PC-9 (cell line): ENCODE measurements at regions not wholly inside any gene's neighbourhood (a gene's known extent, or its start where the extent isn't known, plus 50 kb on each side); places are given as distances from the start of the nearest gene placed in this dataset.

Experiments used
- BruUV-seq: library from RNA; stranded (reverse); fragments of 400-500 nt; replicated peaks from 2 replicates; lab custom pipeline; 2021; lab: Mats Ljungman, UMichigan
- CTCF ChIA-PET: fragments of 300-600 bp; sonication (Branson Sonifier 250); formaldehyde crosslinking; loops from one replicate; lab custom pipeline; 2022; ENCODE audit warnings: antibody characterized with exemption; lab: Charles Lee
- POLR2A ChIA-PET: fragments of 300-600 bp; sonication (Branson Sonifier 250); formaldehyde crosslinking; loops from one replicate; lab custom pipeline; 2022; ENCODE audit warnings: antibody characterized with exemption; ENCODE audit not compliant: unreplicated experiment; lab: Charles Lee
- DNase-seq, 2 experiments: peaks; one replicate each; pipeline versions ENCODE4 v3.0.0 to v3.0.0-alpha.2; 2015 to 2022; ENCODE audit warnings: mixed read lengths in 1 of 2
- H2AFZ ChIP-seq: fragments of 200-600 bp; sonication (generic); 2 replicates; pipeline ENCODE4 v1.8.1; 2017; ENCODE audit warnings: antibody characterized with exemption
- H3F3A ChIP-seq: fragments of 200-600 bp; sonication (generic); 2 replicates; pipeline ENCODE4 v1.8.1; 2017; ENCODE audit warnings: antibody characterized with exemption, mild to moderate bottlenecking, low read depth; ENCODE audit not compliant: insufficient read depth
- H3K27ac ChIP-seq: fragments of 200-600 bp; sonication (generic); 2 replicates; pipeline ENCODE4 v1.6.1; 2016; ENCODE audit warnings: mixed run types
- H3K27me3 ChIP-seq: fragments of 200-600 bp; sonication (generic); 2 replicates; pipeline ENCODE4 v1.6.1; 2016; ENCODE audit warnings: low read depth, mixed run types; ENCODE audit not compliant: insufficient read depth
- H3K36me3 ChIP-seq: fragments of 200-600 bp; sonication (generic); 2 replicates; pipeline ENCODE4 v1.6.1; 2016; ENCODE audit warnings: low read depth, mixed run types
- H3K4me1 ChIP-seq: fragments of 200-600 bp; sonication (generic); replicated peaks from 2 replicates; pipeline ENCODE4 v1.6.1; 2016; ENCODE audit warnings: mixed run types; ENCODE audit not compliant: insufficient read depth
- H3K4me2 ChIP-seq: fragments of 200-600 bp; sonication (generic); 2 replicates; pipeline ENCODE4 v1.6.1; 2017; ENCODE audit warnings: mixed run types
- H3K4me3 ChIP-seq: fragments of 200-600 bp; sonication (generic); 2 replicates; pipeline ENCODE4 v1.6.1; 2016; ENCODE audit warnings: mixed run types
- H3K79me2 ChIP-seq: fragments of 200-600 bp; sonication (generic); 2 replicates; pipeline ENCODE4 v1.6.1; 2017; ENCODE audit warnings: low read depth, mixed run types
- H3K9me2 ChIP-seq: fragments of 200-600 bp; sonication (generic); 2 replicates; pipeline ENCODE4 v1.8.1; 2017; ENCODE audit warnings: mild to moderate bottlenecking; ENCODE audit not compliant: insufficient read depth
- H3K9me3 ChIP-seq: fragments of 200-600 bp; sonication (generic); 2 replicates; pipeline ENCODE4 v1.8.1; 2016; ENCODE audit warnings: low read depth; ENCODE audit not compliant: insufficient read depth
- H4K20me1 ChIP-seq: fragments of 200-600 bp; sonication (generic); 2 replicates; pipeline ENCODE4 v1.8.1; 2017; ENCODE audit not compliant: insufficient read depth
- EZH2 ChIP-seq: fragments of 200-600 bp; sonication (generic); IDR thresholded peaks from 2 replicates; pipeline ENCODE4 v1.8.0; 2017; ENCODE audit warnings: antibody characterized with exemption, low read depth
- intact Hi-C: fragments of 100-400 bp; cut with micrococcal nuclease; formaldehyde crosslinking; loops from one replicate; pipeline ENCODE4 v1.10.0; 2022; ENCODE audit not compliant: unreplicated experiment
- TF ChIP-seq, protein P1 (sequence below): fragments of 200-600 bp; sonication (generic); conservative IDR thresholded peaks from 2 replicates; pipeline ENCODE4 v1.6.1; 2017; ENCODE audit warnings: mixed run types, antibody characterized with exemption, mild to moderate bottlenecking, moderate library complexity

DNA sequence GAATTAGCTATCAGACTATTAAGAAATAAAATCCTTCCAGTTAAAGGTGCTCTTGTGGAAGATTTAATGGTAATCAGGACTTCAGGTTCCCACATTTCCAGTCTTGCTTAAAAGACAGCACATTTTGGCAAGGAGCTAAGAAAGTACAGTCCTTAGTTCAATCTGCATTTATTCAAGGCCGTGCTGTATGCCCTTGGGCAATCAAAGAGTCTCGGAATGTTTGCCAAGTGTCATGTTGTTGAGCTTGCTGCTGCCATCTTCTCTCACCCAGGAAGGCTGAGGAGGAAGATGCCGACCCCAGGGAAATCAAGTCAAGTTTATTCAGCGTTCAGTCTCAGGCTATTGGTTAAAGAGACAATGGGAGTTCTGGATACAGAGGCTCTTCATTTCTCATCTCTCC, 388.1 kb upstream of the IGFBP7 start:
- Histone ChIP-seq H3K4me1 (no peaks in the 10 kb centered on the region), H3K79me2 (no peaks in the 10 kb centered on the region), H3K9me2 (no peaks in the 10 kb centered on the region), H3K4me2 (no peak overlapping the region), H3K27ac (no peak overlapping the region), H4K20me1 (no peaks in the 10 kb centered on the region), H3K36me3 (no peaks in the 10 kb centered on the region), H2AFZ (no peak overlapping the region), H3F3A (no peaks in the 10 kb centered on the region), H3K4me3 (no peak overlapping the region), H3K27me3 (no peaks in the 10 kb centered on the region), H3K9me3 (no peaks in the 10 kb centered on the region)
- intact Hi-C loops: no loop called here
- POLR2A ChIA-PET: no interaction called here
- BruUV-seq: no TSS peak
- DNase-seq: no peak
- CTCF ChIA-PET: no interaction called here
- TF ChIP-seq, protein P1, sequence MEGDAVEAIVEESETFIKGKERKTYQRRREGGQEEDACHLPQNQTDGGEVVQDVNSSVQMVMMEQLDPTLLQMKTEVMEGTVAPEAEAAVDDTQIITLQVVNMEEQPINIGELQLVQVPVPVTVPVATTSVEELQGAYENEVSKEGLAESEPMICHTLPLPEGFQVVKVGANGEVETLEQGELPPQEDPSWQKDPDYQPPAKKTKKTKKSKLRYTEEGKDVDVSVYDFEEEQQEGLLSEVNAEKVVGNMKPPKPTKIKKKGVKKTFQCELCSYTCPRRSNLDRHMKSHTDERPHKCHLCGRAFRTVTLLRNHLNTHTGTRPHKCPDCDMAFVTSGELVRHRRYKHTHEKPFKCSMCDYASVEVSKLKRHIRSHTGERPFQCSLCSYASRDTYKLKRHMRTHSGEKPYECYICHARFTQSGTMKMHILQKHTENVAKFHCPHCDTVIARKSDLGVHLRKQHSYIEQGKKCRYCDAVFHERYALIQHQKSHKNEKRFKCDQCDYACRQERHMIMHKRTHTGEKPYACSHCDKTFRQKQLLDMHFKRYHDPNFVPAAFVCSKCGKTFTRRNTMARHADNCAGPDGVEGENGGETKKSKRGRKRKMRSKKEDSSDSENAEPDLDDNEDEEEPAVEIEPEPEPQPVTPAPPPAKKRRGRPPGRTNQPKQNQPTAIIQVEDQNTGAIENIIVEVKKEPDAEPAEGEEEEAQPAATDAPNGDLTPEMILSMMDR: no peak
- TF ChIP-seq EZH2: no peak

DNA sequence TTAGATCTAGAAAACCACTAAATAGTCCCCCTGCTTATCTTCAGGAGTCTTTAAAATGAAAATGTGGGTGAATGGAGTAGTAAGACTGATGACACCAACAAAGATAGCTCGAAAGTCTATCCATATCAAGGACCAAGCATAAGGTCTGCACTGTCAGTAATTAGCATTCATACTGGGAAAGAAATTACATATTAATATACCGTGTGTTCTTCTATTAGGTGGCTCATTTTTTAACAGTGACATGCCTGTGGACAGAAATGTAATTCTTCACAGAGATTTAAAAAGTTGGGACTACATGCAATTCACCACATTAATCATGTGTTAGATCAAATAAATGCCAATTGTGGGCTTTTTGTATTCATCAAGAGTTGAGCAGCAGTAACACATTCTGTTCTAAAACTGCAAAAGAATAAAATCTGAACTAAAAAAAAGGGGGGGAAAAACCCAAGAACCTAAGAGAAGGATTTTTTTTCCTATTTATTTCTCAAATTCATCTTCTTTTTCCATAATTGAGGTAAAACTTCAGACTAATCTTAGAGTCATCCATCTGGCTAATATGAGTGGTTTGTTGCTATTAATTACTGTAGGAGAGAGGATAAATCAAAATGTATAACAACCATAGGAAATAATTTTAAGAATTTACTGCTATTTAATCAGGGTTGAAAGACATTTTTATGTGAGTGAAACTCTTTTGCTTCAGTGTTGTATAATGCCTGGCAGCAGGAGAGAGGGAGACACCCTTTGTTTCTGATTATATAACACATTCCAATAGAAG, 386.7 kb upstream of the IGFBP7 start:
- no peaks in the 10 kb centered on the region for H3K9me2 ChIP-seq
- H3K4me2 ChIP-seq: no peak overlapping the region
- H3K27me3 ChIP-seq: no peaks in the 10 kb centered on the region
- no peak overlapping the region for H2AFZ ChIP-seq
- no peaks in the 10 kb centered on the region for H3F3A ChIP-seq
- no peaks in the 10 kb centered on the region for H3K9me3 ChIP-seq
- DNase-seq: no peak
- H3K79me2 ChIP-seq: no peaks in the 10 kb centered on the region
- ChIA-PET POLR2A (no interaction called here), CTCF (no interaction called here)
- no peaks in the 10 kb centered on the region for H3K36me3 ChIP-seq
- intact Hi-C loops: no loop called here
- H3K27ac ChIP-seq: no peak overlapping the region
- H3K4me1 ChIP-seq: no peaks in the 10 kb centered on the region
- TF ChIP-seq, protein P1: no peak
- no peak for TF ChIP-seq EZH2
- H4K20me1 ChIP-seq: no peaks in the 10 kb centered on the region
- no peak overlapping the region for H3K4me3 ChIP-seq
- no TSS peak for BruUV-seq

DNA sequence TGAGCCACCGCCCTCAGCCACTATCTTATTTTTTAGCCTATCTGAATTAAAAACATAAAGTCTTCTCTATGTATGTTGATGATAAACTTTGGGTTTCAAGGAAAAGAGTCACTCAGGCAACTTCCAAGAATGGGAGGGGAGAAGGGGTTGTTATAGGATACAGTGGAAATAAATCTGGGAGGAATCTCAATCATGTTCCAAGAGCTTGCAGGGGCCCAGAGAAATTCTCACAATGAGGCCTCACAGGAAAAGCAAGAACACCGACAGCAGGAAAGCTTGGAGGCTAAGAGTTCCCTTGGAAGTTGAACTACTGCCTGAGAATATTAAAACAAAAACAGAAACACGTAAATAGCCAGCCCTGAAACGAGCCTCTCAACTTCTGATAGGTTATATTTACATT, 384.6 kb upstream of the IGFBP7 start:
- no peaks in the 10 kb centered on the region for H3K36me3 ChIP-seq
- no peak overlapping the region for H3K4me2 ChIP-seq
- H2AFZ ChIP-seq: no peak overlapping the region
- ChIA-PET POLR2A (no interaction called here), CTCF (no interaction called here)
- no peak overlapping the region for H3K27ac ChIP-seq
- no peaks in the 10 kb centered on the region for H3K79me2 ChIP-seq
- no peak for DNase-seq
- H3K9me2 ChIP-seq: no peaks in the 10 kb centered on the region
- H3K4me1 ChIP-seq: no peaks in the 10 kb centered on the region
- H3K9me3 ChIP-seq: no peaks in the 10 kb centered on the region
- no TSS peak for BruUV-seq
- TF ChIP-seq, protein P1: no peak
- no peak for TF ChIP-seq EZH2
- no peaks in the 10 kb centered on the region for H4K20me1 ChIP-seq
- no peaks in the 10 kb centered on the region for H3F3A ChIP-seq
- intact Hi-C loops: no loop called here
- no peak overlapping the region for H3K4me3 ChIP-seq
- H3K27me3 ChIP-seq: no peaks in the 10 kb centered on the region
